ENCODE measurements at regions not wholly inside any gene's neighbourhood (a gene's known extent, or its start where the extent isn't known, plus 50 kb on each side); places are given as distances from the start of the nearest gene placed in this dataset.

DNA sequence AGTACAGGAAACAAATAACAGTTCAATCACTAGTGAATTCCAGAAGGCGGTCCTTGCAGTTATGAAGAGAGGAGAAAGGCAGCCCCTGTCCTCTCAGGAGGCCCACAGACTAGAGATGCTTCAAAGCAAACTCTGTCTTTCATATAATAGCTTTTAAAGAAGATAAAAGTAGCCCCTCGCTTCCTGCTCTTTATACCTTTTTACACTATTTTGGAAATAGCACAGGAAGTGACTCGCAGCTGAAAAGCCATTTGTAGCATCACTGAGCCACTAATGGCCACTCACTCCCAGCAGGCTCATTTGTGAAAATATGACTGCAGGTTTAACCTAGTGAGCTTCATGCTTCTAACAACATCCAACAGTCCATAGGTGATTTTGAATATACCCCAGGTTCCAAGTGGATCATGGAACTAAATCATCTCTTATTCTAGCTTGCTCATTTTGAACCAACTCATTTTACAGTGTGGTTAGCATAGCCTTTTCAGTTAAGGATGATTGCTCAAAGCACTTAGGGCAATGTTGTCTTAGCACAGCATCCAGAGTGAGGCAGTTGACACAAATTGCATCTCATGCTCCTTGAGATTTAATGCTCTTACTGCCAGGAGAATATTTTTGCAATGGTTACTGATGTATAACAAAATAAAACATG lies 136.0 kb upstream of the NRSN1 start:
- H3K27ac ChIP-seq (ENCODE audit: low read depth in 1 of 2, low read length in 2 of 2), result no peak overlapping the region
- H3K36me3 ChIP-seq (ENCODE audit: control insufficient read depth in 4 of 4, insufficient read depth in 3 of 4, low read depth in 1 of 4, low read length in 3 of 4), result no peaks in the 10 kb centered on the region
- WGBS, result 81% methylated on average over 3 of the region's 3 CpGs
- no peak for DNase-seq (ENCODE audit: low spot score)
- no peak overlapping the region for H3K9ac ChIP-seq (ENCODE audit: low read depth in 1 of 2, low read length in 2 of 2)
- H3K4me3 ChIP-seq (ENCODE audit: low read depth in 1 of 3, low read length in 3 of 3), result no peak overlapping the region
- H3K9me3 ChIP-seq (ENCODE audit: control insufficient read depth in 4 of 4, low read length in 3 of 4), result no peaks in the 10 kb centered on the region
- no peak for TF ChIP-seq REST (IDR thresholded peaks at IDR 0.05)
- H3K27me3 ChIP-seq (ENCODE audit: control insufficient read depth in 4 of 4, insufficient read depth in 4 of 4, low read length in 3 of 4), result peaks cover 0 to 5% (median 0%) of the 10 kb centered on the region in 4 donors
- H3K4me1 ChIP-seq (ENCODE audit: control insufficient read depth in 4 of 4, insufficient read depth in 4 of 4, low read length in 3 of 4), result no peaks in the 10 kb centered on the region

GRCh38 chr6:23994013-23994412 lies 132.0 kb upstream of the NRSN1 start:
- no peaks in the 10 kb centered on the region for H3K27me3 ChIP-seq (ENCODE audit: control insufficient read depth in 4 of 4, insufficient read depth in 4 of 4, low read length in 3 of 4)
- H3K36me3 ChIP-seq (ENCODE audit: control insufficient read depth in 4 of 4, insufficient read depth in 3 of 4, low read depth in 1 of 4, low read length in 3 of 4), result no peaks in the 10 kb centered on the region
- no peak overlapping the region for H3K27ac ChIP-seq (ENCODE audit: low read depth in 1 of 2, low read length in 2 of 2)
- H3K9me3 ChIP-seq (ENCODE audit: control insufficient read depth in 4 of 4, low read length in 3 of 4), result no peaks in the 10 kb centered on the region
- WGBS, result 75% methylated on average over 1 of the region's 1 CpG
- no peak overlapping the region for H3K4me3 ChIP-seq (ENCODE audit: low read depth in 1 of 3, low read length in 3 of 3)
- H3K4me1 ChIP-seq (ENCODE audit: control insufficient read depth in 4 of 4, insufficient read depth in 4 of 4, low read length in 3 of 4), result no peaks in the 10 kb centered on the region
- no peak overlapping the region for H3K9ac ChIP-seq (ENCODE audit: low read depth in 1 of 2, low read length in 2 of 2)
- TF ChIP-seq REST (IDR thresholded peaks at IDR 0.05), result no peak
- TF ChIP-seq SP1 (IDR thresholded peaks at IDR 0.05), result no peak
- no peak for TF ChIP-seq JUND (IDR thresholded peaks at IDR 0.05)
- no peak for TF ChIP-seq GABPA (IDR thresholded peaks at IDR 0.05 in 1 of 2, conservative IDR thresholded peaks at IDR 0.05 in 1 of 2)
- TF ChIP-seq RXRA (IDR thresholded peaks at IDR 0.05), result no peak
- TF ChIP-seq, protein P1, sequence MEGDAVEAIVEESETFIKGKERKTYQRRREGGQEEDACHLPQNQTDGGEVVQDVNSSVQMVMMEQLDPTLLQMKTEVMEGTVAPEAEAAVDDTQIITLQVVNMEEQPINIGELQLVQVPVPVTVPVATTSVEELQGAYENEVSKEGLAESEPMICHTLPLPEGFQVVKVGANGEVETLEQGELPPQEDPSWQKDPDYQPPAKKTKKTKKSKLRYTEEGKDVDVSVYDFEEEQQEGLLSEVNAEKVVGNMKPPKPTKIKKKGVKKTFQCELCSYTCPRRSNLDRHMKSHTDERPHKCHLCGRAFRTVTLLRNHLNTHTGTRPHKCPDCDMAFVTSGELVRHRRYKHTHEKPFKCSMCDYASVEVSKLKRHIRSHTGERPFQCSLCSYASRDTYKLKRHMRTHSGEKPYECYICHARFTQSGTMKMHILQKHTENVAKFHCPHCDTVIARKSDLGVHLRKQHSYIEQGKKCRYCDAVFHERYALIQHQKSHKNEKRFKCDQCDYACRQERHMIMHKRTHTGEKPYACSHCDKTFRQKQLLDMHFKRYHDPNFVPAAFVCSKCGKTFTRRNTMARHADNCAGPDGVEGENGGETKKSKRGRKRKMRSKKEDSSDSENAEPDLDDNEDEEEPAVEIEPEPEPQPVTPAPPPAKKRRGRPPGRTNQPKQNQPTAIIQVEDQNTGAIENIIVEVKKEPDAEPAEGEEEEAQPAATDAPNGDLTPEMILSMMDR (IDR thresholded peaks at IDR 0.05; ENCODE audit: low read depth, low read length, missing input control), result no peak
- no peak for TF ChIP-seq FOXA1 (IDR thresholded peaks at IDR 0.05)
- no peak for TF ChIP-seq TAF1 (conservative IDR thresholded peaks at IDR 0.05)
- no peak for TF ChIP-seq YY1 (IDR thresholded peaks at IDR 0.05)
- TF ChIP-seq, protein P2, sequence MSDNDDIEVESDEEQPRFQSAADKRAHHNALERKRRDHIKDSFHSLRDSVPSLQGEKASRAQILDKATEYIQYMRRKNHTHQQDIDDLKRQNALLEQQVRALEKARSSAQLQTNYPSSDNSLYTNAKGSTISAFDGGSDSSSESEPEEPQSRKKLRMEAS (IDR thresholded peaks at IDR 0.05), result no peak
- no peak for TF ChIP-seq ZBTB33 (IDR thresholded peaks at IDR 0.05)
- DNase-seq (ENCODE audit: low spot score), result no peak
